HG02870 (cell line): ENCODE measurements at regions not wholly inside any gene's neighbourhood (a gene's known extent, or its start where the extent isn't known, plus 50 kb on each side); places are given as distances from the start of the nearest gene placed in this dataset.

Experiments used
- ATAC-seq: cut with Tn5 transposase; IDR thresholded peaks from one replicate; pipeline ENCODE4 v1.9.1; 2021; ENCODE audit warnings: mild to moderate bottlenecking, moderate library complexity; ENCODE audit not compliant: unreplicated experiment

- ATAC-seq = no peak
Observed at GRCh38 chr2:138428710-138429440, 72.7 kb upstream of the SPOPL start.

- ATAC-seq = no peak
Observed at GRCh38 chr2:138430181-138430580, 71.4 kb upstream of the SPOPL start.

GRCh38 chr2:138432971-138433370 lies 68.6 kb upstream of the SPOPL start:
- no peak for ATAC-seq

- no peak for ATAC-seq
Observed at GRCh38 chr2:138433995-138434951, 67.3 kb upstream of the SPOPL start.

GRCh38 chr2:138435701-138436100 lies 65.9 kb upstream of the SPOPL start:
- no peak for ATAC-seq

- ATAC-seq = no peak
Observed at GRCh38 chr2:138439733-138440132, 61.8 kb upstream of the SPOPL start.

- ATAC-seq = no peak
Observed at GRCh38 chr2:138440759-138441158, 60.8 kb upstream of the SPOPL start.

- ATAC-seq = no peak
Observed at GRCh38 chr2:138441916-138442315, 59.7 kb upstream of the SPOPL start.

- no peak for ATAC-seq
Observed at GRCh38 chr2:138444411-138444810, 57.2 kb upstream of the SPOPL start.

GRCh38 chr2:138445227-138445626 lies 56.3 kb upstream of the SPOPL start:
- no peak for ATAC-seq

- no peak for ATAC-seq
Observed at GRCh38 chr2:138446043-138446442, 55.5 kb upstream of the SPOPL start.

- no peak for ATAC-seq
Observed at GRCh38 chr2:138447889-138448570, 53.5 kb upstream of the SPOPL start.
